Skeletal muscle satellite cell (primary cell): ENCODE measurements at regions not wholly inside any gene's neighbourhood (a gene's known extent, or its start where the extent isn't known, plus 50 kb on each side); places are given as distances from the start of the nearest gene placed in this dataset.

Experiments used
- H3K27me3 ChIP-seq: 2 replicates; pipeline ENCODE4 v1.7.0; 2013; ENCODE audit warnings: low read length; ENCODE audit not compliant: control insufficient read depth, insufficient read depth
- H3K36me3 ChIP-seq: 2 replicates; pipeline ENCODE4 v1.7.0; 2013; ENCODE audit warnings: mild to moderate bottlenecking, control low read depth, low read length; ENCODE audit not compliant: insufficient read depth
- H3K4me1 ChIP-seq: 2 replicates; pipeline ENCODE4 v1.7.0; 2013; ENCODE audit warnings: low read length; ENCODE audit not compliant: control insufficient read depth, insufficient read depth
- H3K4me2 ChIP-seq: 2 replicates; pipeline ENCODE4 v1.7.0; 2013; ENCODE audit warnings: mild to moderate bottlenecking, low read length
- H3K4me3 ChIP-seq: 2 replicates; pipeline ENCODE4 v1.7.0; 2013; ENCODE audit warnings: low read length
- H3K9ac ChIP-seq: 2 replicates; pipeline ENCODE4 v1.7.0; 2013; ENCODE audit warnings: mild to moderate bottlenecking, low read depth, low read length, moderate library complexity
- H3K9me3 ChIP-seq: replicated peaks from 2 replicates; pipeline ENCODE4 v1.7.0; 2013; ENCODE audit warnings: mild to moderate bottlenecking, control low read depth, low read length

- H3K27me3 ChIP-seq = no peaks in the 10 kb centered on the region
- peaks cover 17% of the 10 kb centered on the region for H3K4me1 ChIP-seq
- no peak overlapping the region for H3K4me3 ChIP-seq
- H3K9ac ChIP-seq = no peak overlapping the region
- H3K36me3 ChIP-seq = no peaks in the 10 kb centered on the region
- H3K4me2 ChIP-seq = no peak overlapping the region
- H3K9me3 ChIP-seq = no peaks in the 10 kb centered on the region
Measured at GRCh38 chr7:46253520-46253919, 332.4 kb upstream of the IGFBP3 start.

- Histone ChIP-seq H3K4me1 (no peaks in the 10 kb centered on the region), H3K27me3 (no peaks in the 10 kb centered on the region), H3K4me2 (no peak overlapping the region), H3K4me3 (no peak overlapping the region), H3K9ac (no peak overlapping the region), H3K36me3 (no peaks in the 10 kb centered on the region), H3K9me3 (no peaks in the 10 kb centered on the region)
Measured at GRCh38 chr7:46247664-46248063, 326.6 kb upstream of the IGFBP3 start.

GRCh38 chr7:46245586-46246111, 324.6 kb upstream of the IGFBP3 start:
- Histone ChIP-seq H3K27me3 (no peaks in the 10 kb centered on the region), H3K4me1 (no peaks in the 10 kb centered on the region), H3K9me3 (no peaks in the 10 kb centered on the region), H3K36me3 (no peaks in the 10 kb centered on the region), H3K4me3 (no peak overlapping the region), H3K4me2 (no peak overlapping the region), H3K9ac (no peak overlapping the region)

GRCh38 chr7:46244757-46245156, 323.7 kb upstream of the IGFBP3 start:
- H3K4me3 ChIP-seq = no peak overlapping the region
- H3K4me1 ChIP-seq = no peaks in the 10 kb centered on the region
- no peak overlapping the region for H3K9ac ChIP-seq
- no peaks in the 10 kb centered on the region for H3K27me3 ChIP-seq
- H3K36me3 ChIP-seq = no peaks in the 10 kb centered on the region
- H3K9me3 ChIP-seq = no peaks in the 10 kb centered on the region
- H3K4me2 ChIP-seq = no peak overlapping the region

- H3K4me1 ChIP-seq = no peaks in the 10 kb centered on the region
- H3K4me2 ChIP-seq = no peak overlapping the region
- H3K27me3 ChIP-seq = no peaks in the 10 kb centered on the region
- H3K9ac ChIP-seq = no peak overlapping the region
- H3K36me3 ChIP-seq = no peaks in the 10 kb centered on the region
- no peaks in the 10 kb centered on the region for H3K9me3 ChIP-seq
- H3K4me3 ChIP-seq = no peak overlapping the region
Measured at GRCh38 chr7:46243406-46243805, 322.3 kb upstream of the IGFBP3 start.

GRCh38 chr7:46239846-46240245, 318.8 kb upstream of the IGFBP3 start:
- H3K4me2 ChIP-seq = no peak overlapping the region
- H3K9ac ChIP-seq = no peak overlapping the region
- no peaks in the 10 kb centered on the region for H3K4me1 ChIP-seq
- no peaks in the 10 kb centered on the region for H3K36me3 ChIP-seq
- no peaks in the 10 kb centered on the region for H3K27me3 ChIP-seq
- H3K9me3 ChIP-seq = no peaks in the 10 kb centered on the region
- no peak overlapping the region for H3K4me3 ChIP-seq

GRCh38 chr7:46237466-46237865, 316.4 kb upstream of the IGFBP3 start:
- no peak overlapping the region for H3K9ac ChIP-seq
- H3K4me1 ChIP-seq = no peaks in the 10 kb centered on the region
- no peak overlapping the region for H3K4me2 ChIP-seq
- H3K4me3 ChIP-seq = no peak overlapping the region
- no peaks in the 10 kb centered on the region for H3K27me3 ChIP-seq
- no peaks in the 10 kb centered on the region for H3K36me3 ChIP-seq
- H3K9me3 ChIP-seq = no peaks in the 10 kb centered on the region

GRCh38 chr7:46233585-46234329, 312.7 kb upstream of the IGFBP3 start:
- Histone ChIP-seq H3K4me3 (no peak overlapping the region), H3K9ac (no peak overlapping the region), H3K4me1 (peaks cover 24% of the 10 kb centered on the region), H3K36me3 (no peaks in the 10 kb centered on the region), H3K27me3 (no peaks in the 10 kb centered on the region), H3K4me2 (no peak overlapping the region), H3K9me3 (no peaks in the 10 kb centered on the region)

- peak overlapping the region; percentile 44 for H3K4me2 ChIP-seq
- H3K9me3 ChIP-seq = no peaks in the 10 kb centered on the region
- H3K4me1 ChIP-seq = peaks cover 36% of the 10 kb centered on the region
- H3K36me3 ChIP-seq = no peaks in the 10 kb centered on the region
- no peak overlapping the region for H3K9ac ChIP-seq
- no peak overlapping the region for H3K4me3 ChIP-seq
- no peaks in the 10 kb centered on the region for H3K27me3 ChIP-seq
Measured at GRCh38 chr7:46230990-46231305, 309.9 kb upstream of the IGFBP3 start.

GRCh38 chr7:46230298-46230989, 309.4 kb upstream of the IGFBP3 start:
- H3K9me3 ChIP-seq = no peaks in the 10 kb centered on the region
- H3K27me3 ChIP-seq = no peaks in the 10 kb centered on the region
- peaks cover 36% of the 10 kb centered on the region for H3K4me1 ChIP-seq
- H3K36me3 ChIP-seq = no peaks in the 10 kb centered on the region
- no peak overlapping the region for H3K4me2 ChIP-seq
- H3K9ac ChIP-seq = no peak overlapping the region
- no peak overlapping the region for H3K4me3 ChIP-seq

- H3K4me3 ChIP-seq = no peak overlapping the region
- no peaks in the 10 kb centered on the region for H3K36me3 ChIP-seq
- H3K9ac ChIP-seq = no peak overlapping the region
- peaks cover 36% of the 10 kb centered on the region for H3K4me1 ChIP-seq
- H3K4me2 ChIP-seq = peak overlapping the region; percentile 15
- H3K9me3 ChIP-seq = no peaks in the 10 kb centered on the region
- H3K27me3 ChIP-seq = no peaks in the 10 kb centered on the region
Measured at GRCh38 chr7:46229409-46229808, 308.3 kb upstream of the IGFBP3 start.

- Histone ChIP-seq H3K36me3 (no peaks in the 10 kb centered on the region), H3K4me1 (peaks cover 36% of the 10 kb centered on the region), H3K9ac (no peak overlapping the region), H3K4me2 (peak overlapping the region; percentile 27), H3K27me3 (no peaks in the 10 kb centered on the region), H3K9me3 (no peaks in the 10 kb centered on the region), H3K4me3 (no peak overlapping the region)
Measured at GRCh38 chr7:46226860-46227259, 305.8 kb upstream of the IGFBP3 start.
